ENCODE measurements at regions not wholly inside any gene's neighbourhood (a gene's known extent, or its start where the extent isn't known, plus 50 kb on each side); places are given as distances from the start of the nearest gene placed in this dataset.
A peak's percentile ranks its signal among the peaks of the same experiment; 100 is the strongest.

DNA sequence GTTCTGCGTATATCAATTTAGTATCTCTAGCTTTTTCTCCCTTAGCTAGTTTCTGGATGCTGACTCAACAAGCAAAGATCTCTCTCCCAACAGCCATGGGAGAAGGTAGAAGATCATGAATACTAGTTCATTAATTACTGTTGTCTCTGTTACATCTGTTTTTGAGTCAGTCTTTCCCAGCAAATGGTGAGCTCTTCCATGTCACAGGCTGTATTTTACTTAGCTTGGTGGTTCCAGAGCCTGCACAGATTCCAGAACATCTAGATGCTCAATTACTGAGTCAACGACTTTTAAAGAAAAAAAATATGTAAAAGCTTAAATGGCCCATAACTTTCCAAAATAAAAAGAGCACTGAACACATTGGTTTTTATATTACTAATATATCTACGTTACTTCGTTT is 307.2 kb downstream of the NSG2 start:
- H3K27ac ChIP-seq = no peak overlapping the region
- H3K4me3 ChIP-seq = no peak overlapping the region

GRCh38 chr5:174354571-174354970 is 309.1 kb downstream of the NSG2 start:
- Histone ChIP-seq H3K4me3 (no peak overlapping the region), H3K27ac (no peak overlapping the region)

- Histone ChIP-seq H3K4me3 (no peak overlapping the region), H3K27ac (no peak overlapping the region)
Measured at GRCh38 chr5:174355208-174355612, 309.7 kb downstream of the NSG2 start.

- Histone ChIP-seq H3K4me3 (no peak overlapping the region), H3K27ac (peak overlapping the region in 1 of 21 experiments; percentile 29)
Measured at GRCh38 chr5:174355995-174356394, 310.5 kb downstream of the NSG2 start.

GRCh38 chr5:174356536-174356935 is 311.0 kb downstream of the NSG2 start:
- H3K27ac ChIP-seq = no peak overlapping the region
- H3K4me3 ChIP-seq = no peak overlapping the region

DNA sequence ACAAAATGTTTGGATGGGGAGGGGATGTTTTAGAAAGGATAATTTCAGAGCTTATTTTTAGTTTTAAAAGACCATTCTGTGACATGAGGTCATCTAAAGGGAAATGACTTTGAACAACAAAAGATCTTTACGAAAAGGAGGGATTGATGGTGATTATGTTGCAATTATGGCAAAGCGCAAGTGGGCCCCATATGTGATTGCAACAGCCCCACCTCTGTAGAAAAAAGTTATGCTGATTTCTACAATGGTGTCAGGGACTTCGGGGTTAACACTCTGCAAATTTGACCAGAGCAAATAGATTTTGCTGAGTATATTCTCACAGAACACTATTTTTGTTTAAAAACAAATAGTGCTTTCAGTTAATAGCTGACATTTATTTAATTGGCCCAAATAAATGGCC is 312.8 kb downstream of the NSG2 start:
- Histone ChIP-seq H3K4me3 (no peak overlapping the region), H3K27ac (no peak overlapping the region)

DNA sequence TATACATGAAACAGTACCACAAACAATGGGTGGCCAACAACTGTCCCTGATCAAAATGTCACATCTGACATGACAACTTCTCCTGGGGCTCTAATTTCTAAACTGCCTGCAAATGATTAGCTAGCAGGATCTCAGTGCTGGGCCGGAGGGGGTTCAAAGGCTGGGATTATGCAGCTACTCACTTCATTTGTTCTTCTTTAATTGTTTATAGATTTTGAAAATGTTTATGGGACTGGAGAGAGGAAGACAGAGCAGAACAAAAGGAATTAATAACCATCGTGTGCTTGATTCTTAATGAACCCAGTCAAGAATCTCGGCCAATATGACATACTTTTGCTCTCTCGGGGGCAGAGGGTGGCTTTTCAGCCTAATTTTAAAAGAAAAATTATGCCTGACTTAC is 313.6 kb downstream of the NSG2 start:
- no peak overlapping the region for H3K4me3 ChIP-seq
- no peak overlapping the region for H3K27ac ChIP-seq

- no peak overlapping the region for H3K4me3 ChIP-seq
- H3K27ac ChIP-seq = no peak overlapping the region
Measured at GRCh38 chr5:174362514-174362913, 317.0 kb downstream of the NSG2 start.

GRCh38 chr5:174363934-174364333 is 318.4 kb downstream of the NSG2 start:
- H3K27ac ChIP-seq = no peak overlapping the region
- H3K4me3 ChIP-seq = no peak overlapping the region

GRCh38 chr5:174364676-174365075 is 319.2 kb downstream of the NSG2 start:
- Histone ChIP-seq H3K4me3 (no peak overlapping the region), H3K27ac (no peak overlapping the region)

DNA sequence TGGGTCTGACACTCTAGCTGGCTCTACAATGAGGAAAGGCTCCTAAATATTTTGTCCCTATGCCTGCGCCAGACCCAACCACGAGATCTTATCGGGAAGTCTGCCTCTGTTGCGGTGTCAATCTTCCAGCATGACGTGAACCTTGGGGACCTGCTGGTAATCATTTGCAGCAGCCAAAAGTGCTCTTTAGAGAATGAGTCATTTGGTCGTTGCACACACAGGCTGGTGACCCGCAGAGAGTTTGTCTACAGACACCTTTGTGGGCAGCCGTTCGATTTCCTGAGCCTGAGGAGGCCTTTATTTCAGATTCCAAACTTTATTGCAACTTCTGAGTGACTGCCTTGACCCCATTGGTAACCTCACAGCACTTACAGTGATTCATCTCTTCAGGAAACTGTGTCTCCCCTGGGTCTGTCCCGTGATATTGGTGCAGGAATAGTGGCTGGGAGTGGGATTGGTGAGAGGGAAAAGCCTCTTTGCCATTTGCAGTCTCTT is 326.1 kb downstream of the NSG2 start:
- Histone ChIP-seq H3K27ac (no peak overlapping the region), H3K4me3 (no peak overlapping the region)

- no peak overlapping the region for H3K27ac ChIP-seq
- H3K4me3 ChIP-seq = no peak overlapping the region
Measured at GRCh38 chr5:174374206-174374605, 328.7 kb downstream of the NSG2 start.

DNA sequence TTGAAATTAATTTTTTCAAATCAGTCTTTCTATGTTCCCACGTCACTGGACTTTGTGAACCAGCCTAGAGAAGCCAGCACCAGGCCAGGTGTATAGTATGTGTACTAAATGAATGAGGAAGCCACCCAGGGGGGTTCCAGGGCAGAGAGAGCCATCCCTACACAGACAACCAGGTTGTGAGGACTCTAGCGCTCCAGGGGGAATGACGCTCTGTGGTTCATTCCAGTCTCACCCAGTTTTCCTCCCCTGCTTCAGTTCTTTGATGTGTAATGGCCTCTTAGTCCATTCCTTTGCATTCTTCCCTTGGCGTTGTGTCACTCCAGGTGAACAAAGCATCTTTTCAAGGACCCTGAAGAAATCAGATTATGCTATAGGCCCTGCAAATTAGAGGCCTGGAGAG is 330.6 kb downstream of the NSG2 start:
- Histone ChIP-seq H3K4me3 (no peak overlapping the region), H3K27ac (no peak overlapping the region)

GRCh38 chr5:174376726-174377373 is 331.3 kb downstream of the NSG2 start:
- no peak overlapping the region for H3K27ac ChIP-seq
- H3K4me3 ChIP-seq = no peak overlapping the region

- H3K4me3 ChIP-seq = no peak overlapping the region
- no peak overlapping the region for H3K27ac ChIP-seq
Measured at GRCh38 chr5:174378121-174378874, 332.8 kb downstream of the NSG2 start.

GRCh38 chr5:174380311-174380710 is 334.8 kb downstream of the NSG2 start:
- Histone ChIP-seq H3K27ac (no peak overlapping the region), H3K4me3 (no peak overlapping the region)

DNA sequence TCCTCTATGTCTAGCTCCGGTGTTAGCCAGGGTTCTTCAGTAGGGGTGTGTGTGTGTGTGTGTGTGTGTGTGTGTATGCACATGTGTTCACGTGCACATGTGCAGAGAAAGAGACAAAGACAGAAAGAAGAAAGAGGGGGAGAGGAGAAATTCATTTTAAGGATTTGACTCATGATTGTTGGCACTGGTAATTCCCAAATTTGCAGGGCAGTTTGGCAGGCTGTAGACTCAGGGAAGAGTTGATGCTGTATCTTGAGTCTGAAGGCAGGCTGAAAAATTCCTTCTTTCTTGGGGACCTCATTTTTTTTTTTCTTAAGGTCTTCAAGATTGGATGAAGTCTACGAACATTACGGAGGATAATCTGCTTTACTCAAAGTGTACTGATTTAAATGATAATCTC is 335.7 kb downstream of the NSG2 start:
- Histone ChIP-seq H3K27ac (no peak overlapping the region), H3K4me3 (no peak overlapping the region)

GRCh38 chr5:174383210-174384167 is 338.0 kb downstream of the NSG2 start:
- Histone ChIP-seq H3K4me3 (no peak overlapping the region), H3K27ac (peak overlapping the region in 2 of 21 experiments; percentile 7 to 43)

DNA sequence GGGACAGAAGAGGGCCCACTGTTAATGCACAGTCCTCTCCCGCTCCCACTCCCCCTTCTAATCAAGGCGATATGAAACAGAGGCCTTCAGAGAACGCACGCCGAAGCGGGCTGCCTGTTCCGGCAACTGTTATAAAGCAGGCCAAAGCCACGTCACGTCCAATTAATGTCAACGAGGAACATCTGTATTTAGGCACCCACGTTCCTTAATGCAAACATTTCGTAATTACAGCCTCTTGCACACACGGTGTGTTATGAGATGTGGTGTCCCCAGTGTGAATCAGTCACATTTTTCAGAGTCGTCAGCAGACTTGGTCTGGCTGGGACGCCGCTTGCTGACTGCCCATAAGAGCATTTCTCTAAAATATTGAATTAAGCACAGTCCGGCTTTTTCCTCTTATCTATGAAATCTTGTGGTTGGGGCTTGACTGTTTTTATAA is 339.0 kb downstream of the NSG2 start:
- Histone ChIP-seq H3K27ac (peak overlapping the region in 2 of 21 experiments; percentile 7 to 43), H3K4me3 (no peak overlapping the region)

DNA sequence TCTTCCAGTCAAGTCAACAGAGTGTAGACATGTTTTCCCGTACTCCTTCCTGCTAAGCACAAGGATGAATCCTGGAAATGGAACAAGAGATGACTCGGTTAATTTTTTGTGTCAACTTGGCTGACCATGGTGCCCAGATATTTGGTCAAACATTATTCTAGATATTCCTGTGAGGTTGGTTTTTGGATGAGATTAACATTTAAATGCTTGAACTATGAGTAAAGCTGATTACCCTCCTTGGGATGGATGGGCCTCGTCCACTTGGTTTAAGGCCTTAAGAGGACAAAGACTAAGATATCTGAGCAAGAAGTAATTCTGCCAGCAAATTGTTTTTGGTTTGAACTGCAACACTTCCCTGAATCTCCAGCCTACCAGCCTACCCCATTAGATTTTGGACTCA is 338.1 kb upstream of the MSX2 start:
- Histone ChIP-seq H3K4me3 (no peak overlapping the region), H3K27ac (no peak overlapping the region)
